Germinal center (tissue), 1 donor: ENCODE measurements at regions not wholly inside any gene's neighbourhood (a gene's known extent, or its start where the extent isn't known, plus 50 kb on each side); places are given as distances from the start of the nearest gene placed in this dataset.

Source experiments
- DNase-seq: peaks from one replicate; pipeline ENCODE4 v3.0.0; 2012; ENCODE audit warnings: mixed read lengths, low spot score

DNA sequence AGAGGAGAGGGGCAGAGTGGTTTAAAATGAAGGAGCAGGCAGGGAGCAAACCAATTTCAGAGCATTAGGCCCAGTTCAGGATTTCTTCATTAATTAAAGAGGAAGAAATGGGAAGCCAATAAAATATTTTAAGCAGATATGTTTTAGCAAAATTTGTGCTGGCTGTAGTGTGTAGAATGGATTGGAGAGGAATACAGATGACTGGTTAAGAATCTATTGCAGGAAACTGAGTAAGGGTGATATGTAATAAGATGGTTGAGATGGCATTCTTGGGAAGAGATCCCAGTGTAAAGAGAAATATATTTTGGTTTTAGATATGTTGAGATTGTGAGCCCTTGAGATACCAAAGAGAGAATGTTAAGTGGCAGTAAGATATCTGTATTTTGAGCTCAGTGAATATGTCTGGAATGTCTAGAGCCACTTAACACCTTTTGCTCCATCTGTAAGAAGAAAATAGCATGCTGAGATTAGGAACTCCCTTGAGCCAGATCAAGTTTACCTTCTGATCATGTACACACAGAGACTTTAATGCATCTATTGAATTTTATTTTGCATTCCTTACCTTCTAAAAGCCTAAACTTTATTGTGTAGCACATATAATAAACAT lies 79.5 kb upstream of the SLC27A6 start:
- DNase-seq, result no peak

DNA sequence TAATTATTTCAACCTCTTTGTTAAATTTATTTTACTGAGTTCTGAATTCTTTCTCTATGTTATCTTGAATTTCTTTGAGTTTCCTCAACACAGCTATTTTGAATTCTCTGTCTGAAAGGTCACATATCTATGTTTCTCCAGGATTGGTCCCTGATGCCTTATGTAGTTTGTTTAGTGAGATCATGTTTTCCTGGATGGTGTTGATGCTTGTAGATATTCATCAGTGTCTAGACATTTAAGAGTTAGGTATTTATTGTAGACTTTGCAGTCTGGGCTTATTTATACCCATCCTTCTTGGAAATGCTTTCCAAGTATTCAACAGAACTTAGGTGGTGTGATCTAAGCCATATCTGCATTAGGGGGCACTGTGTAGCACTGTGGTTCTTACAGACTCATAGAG lies 70.2 kb upstream of the SLC27A6 start:
- DNase-seq, result no peak

DNA sequence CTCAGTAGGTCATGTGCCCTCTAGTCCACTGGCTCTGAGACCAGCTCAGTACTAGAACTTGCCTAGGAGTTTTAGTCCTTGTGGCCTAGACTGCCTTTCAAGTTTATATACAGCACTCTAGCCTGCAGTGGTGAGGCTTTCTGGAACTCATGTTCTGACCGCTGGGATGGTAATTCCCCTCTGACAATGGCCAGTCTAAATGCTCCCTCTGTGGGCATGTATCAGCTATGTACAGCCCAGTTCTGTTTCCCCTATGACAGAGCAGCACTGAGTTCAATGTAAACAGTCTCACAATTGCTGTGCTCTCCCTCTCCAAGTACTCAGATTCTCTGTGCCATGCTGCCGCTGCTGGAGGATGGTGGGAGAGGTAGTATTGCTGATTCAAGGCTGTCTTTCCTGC lies 68.6 kb upstream of the SLC27A6 start:
- DNase-seq, result no peak

DNA sequence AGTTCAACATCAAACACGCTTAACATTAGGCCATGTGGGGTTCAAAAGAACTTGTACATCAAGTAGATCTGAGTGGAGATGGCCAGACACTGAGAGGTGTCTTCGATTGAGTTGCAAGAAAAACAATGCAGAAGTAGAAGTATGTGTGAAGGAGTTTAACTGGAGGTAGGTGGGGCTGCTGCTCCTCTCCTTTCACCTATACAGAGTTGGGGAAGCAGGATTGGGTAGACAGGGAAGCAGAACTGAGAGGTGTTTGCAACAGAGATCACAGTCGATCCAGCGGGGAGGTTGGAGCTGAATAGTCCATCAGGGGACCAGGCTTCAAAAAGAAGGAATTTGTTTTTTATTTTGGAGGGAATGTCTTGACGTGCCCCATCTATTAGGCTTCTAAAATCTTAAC lies 61.7 kb upstream of the SLC27A6 start:
- no peak for DNase-seq

DNA sequence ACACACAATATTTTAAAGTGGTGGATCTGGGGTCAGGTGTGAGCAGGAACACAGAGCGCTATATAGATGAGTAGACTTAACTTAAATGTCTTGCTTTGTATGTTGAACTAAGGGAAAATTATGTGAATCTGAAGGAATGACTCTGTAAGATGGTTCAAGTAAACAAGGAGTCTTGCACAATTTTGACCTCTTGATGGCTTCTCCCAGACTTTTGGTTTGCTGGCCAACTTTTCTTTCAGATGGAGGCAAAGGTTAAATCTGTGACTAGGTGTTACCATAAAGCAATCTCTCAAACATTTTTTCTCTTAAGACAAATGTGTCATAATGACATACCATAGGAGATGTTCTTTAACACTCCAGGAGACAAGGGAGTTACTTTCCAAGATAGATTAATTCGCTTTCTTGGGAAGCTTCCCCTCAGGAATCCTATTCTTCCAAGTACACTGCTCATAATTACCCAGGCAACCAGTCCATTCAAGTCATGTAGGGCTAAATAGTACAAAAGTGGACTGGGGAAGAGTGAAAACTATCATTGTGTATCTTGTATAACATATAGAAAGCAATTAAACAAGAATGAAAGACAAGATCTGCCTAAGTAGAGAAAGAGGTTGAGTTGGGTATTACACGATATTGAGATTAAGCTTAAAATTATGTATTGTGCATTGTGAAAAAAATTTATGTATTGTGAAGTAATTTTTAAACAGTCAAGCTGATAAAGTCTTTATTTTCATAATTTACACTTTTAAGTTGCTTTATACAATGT lies 60.3 kb upstream of the SLC27A6 start:
- no peak for DNase-seq

DNA sequence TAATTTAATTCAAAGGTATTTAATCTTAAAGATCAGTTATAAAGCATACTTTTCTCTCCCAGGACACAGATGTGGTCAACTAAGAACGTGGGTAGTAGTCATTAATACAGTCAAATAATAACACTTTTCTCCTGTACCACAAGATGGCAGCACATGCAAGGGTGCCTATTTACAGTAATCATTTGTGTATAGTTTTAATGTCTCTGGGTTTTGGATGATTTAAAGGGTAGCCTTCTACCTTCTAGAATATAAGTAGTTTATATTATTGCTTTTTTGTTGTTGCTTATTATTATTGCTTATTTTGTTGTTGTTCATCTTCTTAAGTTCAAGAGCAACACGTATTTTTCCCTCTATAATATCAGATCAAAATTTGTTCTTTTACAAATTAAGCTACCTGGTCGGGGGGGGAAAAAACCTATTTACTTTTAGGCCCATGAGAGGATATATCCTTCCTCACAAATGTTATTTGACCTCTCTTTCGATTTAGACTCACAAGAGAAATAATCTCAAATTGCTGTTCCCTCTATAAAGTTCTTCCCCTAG lies 59.6 kb upstream of the SLC27A6 start:
- DNase-seq, result peak; percentile 33

DNA sequence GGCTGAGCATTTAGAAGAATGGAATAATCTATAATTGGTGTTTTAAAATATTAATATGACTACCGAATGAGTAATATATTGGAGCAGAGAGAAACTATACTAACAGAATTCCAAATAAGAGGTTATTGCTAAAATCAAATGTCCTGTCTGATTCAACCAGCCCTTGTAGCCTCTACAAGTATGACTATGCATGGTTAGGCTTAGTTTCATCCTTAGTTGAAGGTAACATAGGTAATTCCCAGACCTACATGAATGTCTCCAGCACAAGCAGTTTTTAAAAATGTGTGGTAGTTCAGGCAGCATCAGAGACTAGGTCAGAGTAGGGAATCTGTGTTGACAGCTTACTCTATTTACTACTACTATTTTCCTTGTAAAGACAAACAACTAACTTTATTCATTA lies 51.7 kb upstream of the SLC27A6 start:
- no peak for DNase-seq
